ENCODE measurements at regions not wholly inside any gene's neighbourhood (a gene's known extent, or its start where the extent isn't known, plus 50 kb on each side); places are given as distances from the start of the nearest gene placed in this dataset.

DNA sequence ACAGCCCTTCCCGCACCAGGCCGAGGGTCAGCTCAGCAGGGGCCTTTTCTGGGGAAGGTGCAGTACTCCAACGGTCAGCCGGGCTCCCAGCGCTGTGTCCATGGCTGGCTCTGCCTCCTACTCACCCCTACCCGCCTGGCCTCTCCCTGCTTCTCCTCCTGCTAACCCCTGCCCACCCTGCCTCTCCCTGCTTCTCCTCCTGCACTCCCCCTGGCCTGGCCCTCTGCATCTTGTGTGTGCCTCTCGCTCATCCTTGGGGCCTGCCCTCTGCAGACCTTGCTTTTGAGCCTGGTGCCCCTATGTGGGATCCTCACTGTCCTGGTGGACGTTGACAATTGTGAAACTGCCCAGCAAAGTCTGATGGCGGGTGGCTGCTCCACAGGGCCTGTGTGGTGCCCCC lies 274.6 kb upstream of the IRX2 start:
- TF ChIP-seq CEBPB (IDR thresholded peaks at IDR 0.05) (no peak), PHF8 (IDR thresholded peaks at IDR 0.05; ENCODE audit: borderline replicate concordance, low read depth) (no peak)

All from A549 (cell line).